HG02885 (cell line): ENCODE measurements at regions not wholly inside any gene's neighbourhood (a gene's known extent, or its start where the extent isn't known, plus 50 kb on each side); places are given as distances from the start of the nearest gene placed in this dataset.

Experiments
- ATAC-seq: cut with Tn5 transposase; IDR thresholded peaks from one replicate; pipeline ENCODE4 v1.9.1; 2021; ENCODE audit warnings: mild to moderate bottlenecking; ENCODE audit not compliant: unreplicated experiment, poor library complexity

DNA sequence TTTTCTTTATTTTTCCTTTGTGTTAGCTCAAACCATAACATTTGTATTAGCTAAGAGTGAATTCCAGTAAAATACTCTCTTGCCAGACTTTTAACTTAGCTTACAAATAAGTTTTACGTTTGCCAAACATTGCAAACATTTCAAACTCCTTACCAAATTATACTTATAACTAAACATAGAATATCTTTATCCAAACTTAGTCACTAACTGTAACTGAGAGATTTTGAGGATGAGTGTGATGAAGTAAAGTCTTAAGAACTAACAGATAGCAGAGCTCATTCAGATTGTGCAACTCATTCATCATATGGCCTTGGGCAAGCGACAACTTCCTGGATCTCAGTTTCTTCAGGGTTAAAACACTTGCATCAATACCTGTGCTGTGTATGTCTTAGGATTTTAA lies 533.7 kb downstream of the TDRD15 start:
- ATAC-seq: no peak

GRCh38 chr2:21658269-21658668 lies 534.5 kb downstream of the TDRD15 start:
- no peak for ATAC-seq

GRCh38 chr2:21658907-21659477 lies 535.2 kb downstream of the TDRD15 start:
- ATAC-seq: no peak

DNA sequence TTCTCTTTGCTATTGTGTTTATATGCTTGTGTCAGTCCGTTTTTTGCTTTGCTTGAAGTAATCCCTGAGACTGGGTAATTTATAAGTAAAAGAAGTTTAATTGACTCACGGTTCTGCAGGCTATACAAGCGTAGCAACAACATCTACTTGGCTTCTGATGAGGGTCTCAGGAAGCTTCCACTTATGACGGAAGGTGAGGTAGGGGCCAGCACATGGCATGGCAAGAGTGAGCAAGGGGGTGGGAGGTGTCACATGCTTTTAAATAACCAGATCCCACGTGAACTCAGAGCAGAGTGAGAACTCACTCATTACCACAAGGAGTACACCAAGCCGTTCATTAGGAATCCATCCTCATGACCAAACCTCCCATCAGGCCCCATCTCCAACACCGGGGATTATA lies 540.3 kb downstream of the TDRD15 start:
- ATAC-seq: no peak

DNA sequence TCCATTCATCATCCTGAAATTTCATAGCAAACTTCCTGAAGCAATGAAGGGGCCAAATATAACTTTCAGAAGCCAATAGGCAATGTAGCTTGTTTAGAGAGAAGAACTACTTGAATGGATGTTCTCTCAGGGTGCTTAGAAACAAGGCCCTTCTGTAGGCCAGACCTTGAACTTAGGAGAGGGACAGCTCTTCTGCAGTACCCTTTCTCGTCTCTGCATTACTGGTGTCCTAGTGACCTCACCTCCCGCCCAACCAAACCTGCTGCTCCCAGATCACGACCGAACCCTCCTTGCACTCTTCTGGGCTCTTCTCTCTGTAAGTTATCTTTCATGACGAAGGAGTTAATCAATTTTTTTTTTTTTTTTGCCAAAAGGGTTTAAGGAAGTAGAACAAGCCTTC lies 543.9 kb downstream of the TDRD15 start:
- ATAC-seq: no peak

DNA sequence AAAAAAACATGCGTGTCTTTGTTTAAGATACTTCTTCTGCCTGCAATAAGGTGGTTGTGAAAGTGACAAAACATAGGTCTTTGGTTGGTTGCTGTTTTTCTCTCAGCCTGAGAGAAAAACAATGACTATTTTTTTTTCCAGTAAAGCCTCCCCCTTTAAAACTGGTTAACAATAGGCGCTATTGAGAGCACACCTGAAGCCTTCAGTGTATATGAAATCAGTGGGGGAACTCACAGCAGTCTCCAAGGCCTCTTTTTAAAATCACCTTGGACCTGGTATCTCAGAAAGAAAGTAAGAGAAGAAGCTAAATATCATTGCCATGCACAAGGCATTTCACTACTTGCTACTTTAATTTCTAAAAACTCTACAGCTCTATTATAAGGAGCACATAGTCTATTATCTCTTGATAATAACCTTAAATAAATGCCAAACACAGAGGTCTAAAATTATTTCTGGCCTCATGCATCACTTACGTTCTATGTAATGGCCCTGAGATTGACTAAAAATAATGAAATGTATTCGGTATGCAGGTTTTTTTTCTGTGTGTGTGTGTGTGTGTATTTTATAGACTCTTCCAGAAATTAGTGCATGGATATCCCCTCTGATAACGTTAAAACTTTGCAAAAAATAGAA lies 544.4 kb downstream of the TDRD15 start:
- ATAC-seq: no peak

GRCh38 chr2:21676041-21676440 lies 552.3 kb downstream of the TDRD15 start:
- ATAC-seq: no peak

GRCh38 chr2:21676676-21677075 lies 552.9 kb downstream of the TDRD15 start:
- ATAC-seq: no peak

DNA sequence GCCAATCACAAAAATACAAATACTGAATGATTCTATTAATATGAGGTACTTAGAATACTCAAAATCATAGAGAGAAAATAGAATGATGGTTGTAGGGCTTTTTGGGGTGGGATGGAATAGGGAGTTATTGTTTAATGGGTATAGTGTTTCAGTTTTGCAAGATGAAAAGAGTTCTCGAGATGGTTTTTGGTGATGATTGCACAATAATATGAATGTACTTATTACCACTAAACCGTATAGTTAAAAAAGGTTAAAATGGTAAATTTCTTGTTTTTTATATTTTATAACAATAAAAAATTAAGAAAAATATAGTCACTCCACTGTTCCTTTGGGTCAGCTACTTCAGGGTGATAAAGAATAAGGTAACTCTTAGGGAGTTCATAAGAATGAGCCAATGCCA lies 560.1 kb downstream of the TDRD15 start:
- ATAC-seq: no peak

GRCh38 chr2:21687589-21687988 lies 563.8 kb downstream of the TDRD15 start:
- ATAC-seq: no peak

GRCh38 chr2:21690005-21690404 lies 566.2 kb downstream of the TDRD15 start:
- ATAC-seq: no peak

DNA sequence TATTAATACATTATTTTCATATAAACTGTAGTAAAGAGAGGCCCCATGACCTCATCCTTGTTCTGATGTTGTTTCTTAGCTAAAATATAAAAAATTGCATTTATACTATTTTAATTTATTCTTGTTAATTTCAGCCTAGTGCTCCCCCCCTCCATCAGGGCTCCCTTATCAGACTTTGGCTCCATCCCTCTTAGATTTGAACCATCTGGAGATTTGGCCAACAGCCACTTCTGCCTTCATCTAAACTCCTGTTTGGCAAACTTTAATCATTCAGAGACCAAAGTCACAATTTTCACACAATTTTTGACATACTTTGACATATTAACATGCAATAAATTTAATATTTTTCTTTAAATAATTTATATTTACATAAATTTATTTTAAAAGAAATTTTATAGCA lies 569.3 kb downstream of the TDRD15 start:
- ATAC-seq: no peak

DNA sequence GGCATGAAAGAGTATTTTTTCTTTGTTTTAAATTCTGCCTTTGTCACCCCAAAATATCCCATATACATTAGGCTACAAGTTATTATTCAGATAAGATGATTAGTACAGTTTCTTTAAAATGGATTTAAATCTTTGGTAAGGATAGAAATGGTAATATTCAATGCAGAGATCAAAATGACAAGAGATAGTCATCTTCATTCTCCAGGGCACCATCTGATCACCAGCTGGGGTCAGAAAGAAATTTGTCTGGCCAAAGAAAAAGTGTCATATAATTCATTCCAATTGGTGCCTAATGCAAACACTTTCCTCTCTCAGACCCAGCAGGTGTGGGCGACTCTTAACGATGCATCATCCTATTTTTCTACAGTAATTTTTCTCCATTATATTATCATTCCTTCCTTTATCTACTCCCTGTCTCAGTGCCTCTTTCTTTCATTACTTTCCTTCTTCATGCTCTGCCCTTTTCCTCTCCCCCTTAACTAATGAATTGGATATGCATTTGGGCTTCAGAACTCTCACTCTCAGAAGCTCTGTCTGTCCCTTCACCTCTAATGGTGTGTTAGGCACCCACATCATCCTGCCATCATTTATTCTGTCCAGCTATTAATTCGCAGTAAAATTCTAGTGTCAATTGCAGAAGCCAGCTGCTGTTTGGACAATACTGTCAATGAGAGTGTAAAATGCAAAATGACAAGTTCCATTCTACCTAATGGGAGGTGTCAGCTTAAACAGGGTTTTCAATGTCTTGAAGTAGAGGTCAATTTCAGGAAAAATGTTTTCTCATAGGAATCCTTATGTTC lies 570.5 kb downstream of the TDRD15 start:
- no peak for ATAC-seq

- no peak for ATAC-seq
These were observed 573.1 kb downstream of the TDRD15 start for GRCh38 chr2:21696900-21697299.

DNA sequence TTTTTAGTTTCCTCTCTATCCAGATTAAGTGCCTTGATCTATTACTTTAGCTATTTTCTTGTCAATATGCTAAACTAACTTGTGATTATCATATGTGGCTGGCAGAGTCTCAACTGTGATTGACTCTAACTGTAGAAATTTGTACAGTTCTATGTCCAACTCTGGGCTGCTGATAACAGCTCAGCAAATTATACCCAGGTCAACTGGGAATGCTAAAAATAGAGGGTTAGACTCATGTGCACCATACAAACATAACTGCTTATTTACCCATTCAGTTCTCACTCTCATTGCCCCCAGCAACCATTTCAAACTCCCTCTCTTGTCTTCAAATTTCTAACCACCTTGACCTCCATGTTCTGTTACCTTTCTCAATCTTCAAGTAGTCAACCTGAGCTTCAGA lies 576.9 kb downstream of the TDRD15 start:
- no peak for ATAC-seq

GRCh38 chr2:21710031-21710430 lies 586.3 kb downstream of the TDRD15 start:
- ATAC-seq: no peak

DNA sequence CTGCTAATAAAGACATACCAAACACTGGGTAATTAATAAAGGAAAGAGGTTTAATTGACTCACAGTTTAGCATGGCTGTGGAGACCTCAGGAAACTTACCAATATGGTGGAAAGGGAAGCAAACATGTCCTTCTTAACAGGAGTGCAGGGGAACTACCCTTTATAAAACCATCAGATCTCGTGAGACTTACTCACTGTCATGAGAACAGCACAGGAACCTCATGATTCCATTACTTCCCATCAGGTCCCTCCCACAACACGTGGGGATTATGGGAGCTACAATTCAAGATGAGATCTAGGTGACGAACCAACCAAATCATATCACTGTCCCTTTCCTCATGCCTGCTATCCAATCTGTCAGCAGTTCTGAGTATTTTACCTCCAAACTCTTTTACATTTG lies 586.7 kb downstream of the TDRD15 start:
- no peak for ATAC-seq

GRCh38 chr2:21715887-21716286 lies 592.1 kb downstream of the TDRD15 start:
- ATAC-seq: no peak

- ATAC-seq: no peak
These were observed 603.3 kb downstream of the TDRD15 start for GRCh38 chr2:21727101-21727500.

DNA sequence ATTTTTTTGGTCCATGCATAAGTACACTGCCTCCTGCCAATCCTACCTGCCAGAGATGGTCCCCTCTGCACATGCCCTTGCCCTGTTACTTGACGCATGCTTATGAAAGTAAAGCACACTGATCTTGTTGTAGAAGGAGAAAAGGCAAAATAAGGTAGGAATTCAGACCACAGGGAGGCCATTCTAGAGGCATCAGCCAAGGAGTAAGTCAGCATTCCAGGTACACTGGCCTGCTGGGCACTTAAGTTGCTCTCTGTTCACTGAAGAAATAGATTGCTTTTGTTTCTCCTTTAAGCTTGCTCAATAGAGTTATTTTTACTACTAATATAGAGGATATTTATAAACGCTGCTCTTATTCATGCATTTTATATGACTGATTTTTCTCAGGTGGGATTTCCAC lies 604.4 kb downstream of the TDRD15 start:
- ATAC-seq: no peak

GRCh38 chr2:21730141-21730540 lies 606.4 kb downstream of the TDRD15 start:
- ATAC-seq: no peak

DNA sequence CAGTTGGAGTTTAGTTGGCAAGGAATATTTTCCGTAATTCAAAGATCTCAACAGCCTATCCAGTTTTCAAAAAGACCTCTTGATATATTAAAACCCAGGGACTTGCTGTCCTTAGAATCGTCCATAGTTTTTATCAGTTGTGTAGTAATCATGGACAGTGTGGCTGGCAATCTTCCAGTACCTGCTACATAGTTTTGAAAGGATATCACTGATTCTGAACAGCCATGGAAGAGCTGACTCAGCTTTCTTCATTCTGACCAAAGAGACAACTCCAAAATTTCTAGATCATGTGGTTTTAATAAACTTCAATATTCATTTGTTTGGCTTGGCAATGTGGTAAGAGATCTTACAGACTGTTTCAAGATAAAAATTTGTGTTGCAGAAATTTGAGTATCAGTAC lies 616.7 kb downstream of the TDRD15 start:
- no peak for ATAC-seq
